GM12875 (cell line): ENCODE measurements at regions not wholly inside any gene's neighbourhood (a gene's known extent, or its start where the extent isn't known, plus 50 kb on each side); places are given as distances from the start of the nearest gene placed in this dataset.

Experiments used
- H3K4me3 ChIP-seq: one replicate; pipeline ENCODE4 v1.5.1; 2011; ENCODE audit warnings: low read depth, low read length, control low read depth
- TF ChIP-seq, protein P1 (sequence below): IDR thresholded peaks from 2 replicates; pipeline ENCODE4 v1.5.1; 2011; ENCODE audit warnings: low read depth, mild to moderate bottlenecking, control low read depth, inconsistent platforms, low read length, moderate library complexity, borderline replicate concordance; ENCODE audit not compliant: insufficient read depth

- H3K4me3 ChIP-seq, result no peak overlapping the region
- TF ChIP-seq, protein P1, sequence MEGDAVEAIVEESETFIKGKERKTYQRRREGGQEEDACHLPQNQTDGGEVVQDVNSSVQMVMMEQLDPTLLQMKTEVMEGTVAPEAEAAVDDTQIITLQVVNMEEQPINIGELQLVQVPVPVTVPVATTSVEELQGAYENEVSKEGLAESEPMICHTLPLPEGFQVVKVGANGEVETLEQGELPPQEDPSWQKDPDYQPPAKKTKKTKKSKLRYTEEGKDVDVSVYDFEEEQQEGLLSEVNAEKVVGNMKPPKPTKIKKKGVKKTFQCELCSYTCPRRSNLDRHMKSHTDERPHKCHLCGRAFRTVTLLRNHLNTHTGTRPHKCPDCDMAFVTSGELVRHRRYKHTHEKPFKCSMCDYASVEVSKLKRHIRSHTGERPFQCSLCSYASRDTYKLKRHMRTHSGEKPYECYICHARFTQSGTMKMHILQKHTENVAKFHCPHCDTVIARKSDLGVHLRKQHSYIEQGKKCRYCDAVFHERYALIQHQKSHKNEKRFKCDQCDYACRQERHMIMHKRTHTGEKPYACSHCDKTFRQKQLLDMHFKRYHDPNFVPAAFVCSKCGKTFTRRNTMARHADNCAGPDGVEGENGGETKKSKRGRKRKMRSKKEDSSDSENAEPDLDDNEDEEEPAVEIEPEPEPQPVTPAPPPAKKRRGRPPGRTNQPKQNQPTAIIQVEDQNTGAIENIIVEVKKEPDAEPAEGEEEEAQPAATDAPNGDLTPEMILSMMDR, result no peak
Measured at GRCh38 chr9:90368241-90368640, 274.4 kb downstream of the DIRAS2 start.

DNA sequence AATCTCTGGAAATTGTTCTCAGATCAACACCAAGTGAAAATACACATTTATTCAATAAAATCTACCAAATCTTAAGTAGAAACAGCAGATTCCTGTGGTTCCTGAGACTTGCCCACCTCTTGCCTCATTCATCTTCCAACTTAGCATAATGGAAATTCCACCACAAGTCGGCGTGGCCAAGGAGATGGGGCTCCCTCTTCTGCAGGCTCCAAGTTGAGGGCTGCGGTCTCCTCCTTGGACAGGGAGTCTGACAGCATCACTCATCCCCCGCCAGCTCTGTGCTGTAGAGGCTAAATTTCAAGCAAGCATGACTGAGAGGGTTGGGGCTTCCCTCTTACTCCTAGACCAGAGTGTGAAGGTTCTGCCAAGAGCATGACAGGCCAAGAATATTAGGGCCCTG is 273.7 kb downstream of the DIRAS2 start:
- no peak overlapping the region for H3K4me3 ChIP-seq
- TF ChIP-seq, protein P1, result no peak

DNA sequence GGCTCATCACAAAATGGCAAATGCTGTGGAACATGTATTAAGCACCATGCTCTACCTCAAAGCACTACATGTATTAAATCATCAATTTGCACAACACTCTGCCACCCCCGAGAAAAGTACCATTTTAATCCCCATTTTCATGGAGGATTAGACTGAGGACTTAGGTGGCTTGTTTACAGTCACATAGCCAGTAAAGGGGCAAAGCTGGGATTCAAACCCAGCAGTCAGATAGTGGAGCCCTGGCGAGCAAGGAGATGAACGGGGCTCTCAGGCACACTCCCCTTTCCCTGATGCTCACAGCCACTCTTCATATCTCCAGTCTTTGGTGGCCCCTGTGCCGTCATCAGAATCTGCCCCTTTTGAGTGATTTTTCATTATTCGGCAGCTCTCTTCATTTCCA is 262.9 kb downstream of the DIRAS2 start:
- no peak overlapping the region for H3K4me3 ChIP-seq
- TF ChIP-seq, protein P1, result no peak

- no peak overlapping the region for H3K4me3 ChIP-seq
- TF ChIP-seq, protein P1, result no peak
Measured at GRCh38 chr9:90385146-90385545, 257.5 kb downstream of the DIRAS2 start.

DNA sequence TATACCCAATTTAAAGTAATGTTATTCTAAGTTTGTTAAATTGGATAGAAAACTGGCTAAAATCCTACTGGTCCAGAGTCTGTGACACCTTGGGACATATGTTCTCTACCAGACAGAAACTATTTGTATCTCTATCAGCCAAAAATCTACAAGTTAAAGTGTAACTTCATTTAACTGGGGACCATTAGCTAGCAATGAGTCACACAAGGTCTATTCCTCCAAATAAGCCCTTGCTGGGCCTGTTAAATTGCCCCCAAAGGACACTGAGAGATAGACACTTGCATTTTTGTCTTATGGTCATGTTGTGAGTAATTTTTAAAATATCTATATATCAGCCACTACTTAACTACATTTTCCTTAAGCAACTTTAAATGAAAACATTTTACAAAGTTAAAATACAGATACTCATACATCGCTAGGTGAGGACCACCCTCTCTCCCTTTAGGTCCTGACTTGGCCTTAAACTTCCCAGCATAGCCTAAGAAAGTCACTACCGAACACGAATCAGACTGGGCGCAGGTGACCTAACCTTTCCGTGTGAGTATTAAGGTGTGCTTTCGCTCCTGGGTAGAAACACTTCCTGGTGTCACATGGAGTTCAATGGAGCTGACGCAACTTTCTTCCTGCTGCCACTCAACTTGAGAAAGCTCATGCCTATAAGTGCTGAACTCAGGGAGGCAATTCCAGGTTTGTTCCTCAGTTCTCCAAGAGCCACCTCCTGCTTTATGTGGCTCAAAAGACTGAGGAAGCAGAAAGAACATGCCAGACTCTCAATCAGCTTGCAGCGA is 249.1 kb downstream of the DIRAS2 start:
- H3K4me3 ChIP-seq, result no peak overlapping the region
- TF ChIP-seq, protein P1, result no peak

- TF ChIP-seq, protein P1, result no peak
- H3K4me3 ChIP-seq, result no peak overlapping the region
Measured at GRCh38 chr9:90394871-90395270, 247.8 kb downstream of the DIRAS2 start.

DNA sequence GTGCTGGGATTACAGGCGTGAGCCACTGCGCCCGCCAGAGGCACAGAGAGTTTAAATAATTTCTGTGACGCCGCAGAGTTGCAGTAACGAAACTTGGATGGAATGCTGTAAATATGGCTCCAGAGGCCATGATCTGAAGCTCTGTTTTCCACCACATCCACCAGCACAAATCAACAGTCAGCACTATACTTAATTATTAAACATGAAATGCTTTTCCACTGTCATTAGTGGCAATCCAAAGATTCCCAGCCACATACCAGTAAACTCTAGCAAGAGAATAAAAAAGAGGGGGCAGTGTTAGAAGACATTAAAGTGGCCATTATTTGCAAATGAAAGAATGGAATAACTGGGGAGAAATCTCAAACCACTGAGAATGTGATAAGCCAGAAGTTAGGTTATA is 242.5 kb downstream of the DIRAS2 start:
- TF ChIP-seq, protein P1, result no peak
- no peak overlapping the region for H3K4me3 ChIP-seq
